ENCODE measurements at regions not wholly inside any gene's neighbourhood (a gene's known extent, or its start where the extent isn't known, plus 50 kb on each side); places are given as distances from the start of the nearest gene placed in this dataset.

DNA sequence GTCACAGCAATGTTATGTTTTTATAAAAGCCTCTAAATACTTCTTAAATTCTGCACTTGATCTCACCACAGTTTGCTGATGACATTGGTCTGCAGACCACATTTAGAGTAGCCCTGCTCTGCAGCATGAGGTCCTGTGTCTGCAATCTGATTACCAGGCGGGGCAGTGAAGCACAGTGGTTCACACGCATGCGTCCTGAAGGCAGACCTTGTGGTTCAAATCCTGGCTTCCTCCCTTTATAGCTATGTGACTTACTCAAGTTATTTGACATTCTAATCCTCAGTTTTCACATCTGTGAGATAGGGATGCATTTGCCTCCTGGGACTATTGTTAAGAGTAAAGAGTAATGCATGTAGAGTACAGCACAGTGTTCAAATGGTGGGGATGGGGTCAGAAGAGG, 50.3 kb downstream of the BMAL2 start:
- no peak for DNase-seq
- Histone ChIP-seq H3K27me3 (ENCODE audit: insufficient read depth, low read depth, severe bottlenecking) (no peaks in the 10 kb centered on the region), H3K9me3 (ENCODE audit: severe bottlenecking) (no peaks in the 10 kb centered on the region), H3K4me3 (ENCODE audit: low read depth, low read length) (no peak overlapping the region), H3K27ac (no peak overlapping the region), H3K36me3 (no peaks in the 10 kb centered on the region; the same call in 1 of the 2 replicates)
- TF ChIP-seq, protein P1, sequence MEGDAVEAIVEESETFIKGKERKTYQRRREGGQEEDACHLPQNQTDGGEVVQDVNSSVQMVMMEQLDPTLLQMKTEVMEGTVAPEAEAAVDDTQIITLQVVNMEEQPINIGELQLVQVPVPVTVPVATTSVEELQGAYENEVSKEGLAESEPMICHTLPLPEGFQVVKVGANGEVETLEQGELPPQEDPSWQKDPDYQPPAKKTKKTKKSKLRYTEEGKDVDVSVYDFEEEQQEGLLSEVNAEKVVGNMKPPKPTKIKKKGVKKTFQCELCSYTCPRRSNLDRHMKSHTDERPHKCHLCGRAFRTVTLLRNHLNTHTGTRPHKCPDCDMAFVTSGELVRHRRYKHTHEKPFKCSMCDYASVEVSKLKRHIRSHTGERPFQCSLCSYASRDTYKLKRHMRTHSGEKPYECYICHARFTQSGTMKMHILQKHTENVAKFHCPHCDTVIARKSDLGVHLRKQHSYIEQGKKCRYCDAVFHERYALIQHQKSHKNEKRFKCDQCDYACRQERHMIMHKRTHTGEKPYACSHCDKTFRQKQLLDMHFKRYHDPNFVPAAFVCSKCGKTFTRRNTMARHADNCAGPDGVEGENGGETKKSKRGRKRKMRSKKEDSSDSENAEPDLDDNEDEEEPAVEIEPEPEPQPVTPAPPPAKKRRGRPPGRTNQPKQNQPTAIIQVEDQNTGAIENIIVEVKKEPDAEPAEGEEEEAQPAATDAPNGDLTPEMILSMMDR (IDR thresholded peaks at IDR 0.05; ENCODE audit: low read depth, low read length), result no peak

DNA sequence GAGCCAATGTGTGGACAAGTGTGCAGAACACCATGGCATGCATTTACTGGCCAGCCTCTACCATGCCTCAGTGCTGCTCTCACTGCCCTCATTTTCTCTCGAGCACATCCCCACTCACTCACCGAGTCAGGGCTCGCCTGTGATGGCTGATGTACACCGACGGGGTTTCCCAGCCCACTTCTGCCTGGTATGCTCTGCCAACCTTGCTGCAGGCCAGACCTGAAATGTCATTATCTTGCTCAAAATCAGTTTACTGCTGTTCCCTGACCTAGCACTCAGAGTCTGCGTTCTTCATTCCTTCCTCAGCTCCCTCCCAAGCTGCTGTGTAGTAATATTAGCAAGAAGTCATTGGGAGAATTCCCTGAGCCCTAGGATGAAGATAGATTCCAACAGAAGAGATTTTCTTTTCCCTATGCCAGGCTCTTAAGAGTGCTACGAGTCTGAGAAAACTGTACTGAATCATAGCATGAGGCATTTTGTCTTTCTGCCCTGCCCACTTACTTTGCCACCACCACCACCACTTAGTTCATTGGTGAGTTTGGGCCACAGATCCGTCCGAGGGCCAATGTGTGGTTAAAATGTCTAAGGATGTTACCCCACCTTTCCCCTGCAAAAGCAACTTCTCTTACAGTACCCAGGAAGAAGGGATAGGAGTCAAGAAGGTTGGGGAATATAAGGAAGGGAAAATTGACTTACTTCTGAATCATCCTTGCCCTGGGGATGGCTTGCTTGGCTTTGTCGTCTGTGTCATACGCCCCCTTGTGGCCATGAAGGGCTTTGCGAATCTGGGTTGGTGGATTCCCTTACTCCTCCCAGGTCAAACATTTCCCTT, 51.0 kb downstream of the BMAL2 start:
- H3K9me3 ChIP-seq (ENCODE audit: severe bottlenecking), result no peaks in the 10 kb centered on the region
- no peaks in the 10 kb centered on the region; the same call in 1 of the 2 replicates for H3K36me3 ChIP-seq
- H3K4me3 ChIP-seq (ENCODE audit: low read depth, low read length), result no peak overlapping the region
- H3K27ac ChIP-seq, result no peak overlapping the region
- TF ChIP-seq, protein P1 (IDR thresholded peaks at IDR 0.05; ENCODE audit: low read depth, low read length), result peak; percentile 91
- no peaks in the 10 kb centered on the region for H3K27me3 ChIP-seq (ENCODE audit: insufficient read depth, low read depth, severe bottlenecking)
- DNase-seq, result peak; percentile 77

DNA sequence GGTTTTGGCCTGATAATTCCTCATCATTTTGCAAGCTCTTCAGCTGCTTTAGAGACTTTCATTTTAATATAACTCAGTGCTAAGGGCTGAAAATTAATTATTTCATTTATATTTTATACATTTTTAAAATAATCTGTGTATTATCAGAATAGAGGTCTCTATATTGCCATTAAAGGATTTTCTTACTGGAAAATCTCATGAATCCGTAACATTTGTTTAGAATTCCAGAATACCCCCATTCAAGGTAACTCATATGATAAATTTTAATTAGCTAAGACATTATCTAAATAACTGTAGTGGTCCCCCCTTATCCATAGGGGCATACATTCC, 51.6 kb downstream of the BMAL2 start:
- Histone ChIP-seq H3K27ac (no peak overlapping the region), H3K9me3 (ENCODE audit: severe bottlenecking) (no peaks in the 10 kb centered on the region), H3K27me3 (ENCODE audit: insufficient read depth, low read depth, severe bottlenecking) (no peaks in the 10 kb centered on the region), H3K36me3 (no peaks in the 10 kb centered on the region; the same call in 1 of the 2 replicates), H3K4me3 (ENCODE audit: low read depth, low read length) (no peak overlapping the region)
- DNase-seq, result no peak
- TF ChIP-seq, protein P1 (IDR thresholded peaks at IDR 0.05; ENCODE audit: low read depth, low read length), result no peak

DNA sequence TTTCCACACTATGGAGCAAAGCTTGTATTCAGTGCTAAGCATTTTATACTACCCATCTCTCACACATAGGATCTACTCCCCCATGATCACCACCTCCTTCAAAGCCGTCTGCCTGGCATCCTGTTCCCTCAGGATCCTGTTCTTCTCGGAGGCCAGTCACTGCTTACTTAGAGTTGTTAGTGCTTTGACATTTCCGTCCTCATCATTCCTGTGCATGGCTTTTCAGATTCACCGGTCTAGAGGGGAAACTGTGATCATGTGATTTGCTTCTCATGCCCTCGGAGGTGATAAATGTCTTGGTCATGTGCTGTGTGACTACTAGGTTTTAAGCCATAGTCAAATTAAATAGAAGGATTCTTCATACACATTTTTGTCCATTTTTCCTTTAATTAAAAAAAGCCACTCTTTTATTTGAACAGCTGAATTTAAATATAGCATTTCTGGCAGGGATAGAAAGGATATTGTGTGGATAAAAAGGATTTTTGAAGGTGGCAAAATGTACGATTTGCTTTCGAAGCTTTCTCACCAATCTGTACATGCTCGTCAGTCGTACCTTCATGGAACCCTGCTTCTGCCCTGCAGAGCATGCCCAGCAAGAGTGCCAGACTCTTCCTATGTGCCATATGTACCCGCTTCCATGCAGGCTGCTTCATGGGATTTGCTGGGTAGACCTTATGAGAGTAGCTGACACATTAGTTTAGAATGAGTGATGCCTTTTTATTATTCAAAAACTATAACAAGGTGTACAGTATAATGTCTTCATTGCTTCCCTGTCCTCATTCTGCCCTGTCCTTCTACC, 53.3 kb downstream of the BMAL2 start:
- DNase-seq, result no peak
- no peaks in the 10 kb centered on the region; the same call in 1 of the 2 replicates for H3K36me3 ChIP-seq
- no peak overlapping the region for H3K27ac ChIP-seq
- TF ChIP-seq, protein P1 (IDR thresholded peaks at IDR 0.05; ENCODE audit: low read depth, low read length), result no peak
- no peaks in the 10 kb centered on the region for H3K27me3 ChIP-seq (ENCODE audit: insufficient read depth, low read depth, severe bottlenecking)
- no peaks in the 10 kb centered on the region for H3K9me3 ChIP-seq (ENCODE audit: severe bottlenecking)
- H3K4me3 ChIP-seq (ENCODE audit: low read depth, low read length), result no peak overlapping the region

DNA sequence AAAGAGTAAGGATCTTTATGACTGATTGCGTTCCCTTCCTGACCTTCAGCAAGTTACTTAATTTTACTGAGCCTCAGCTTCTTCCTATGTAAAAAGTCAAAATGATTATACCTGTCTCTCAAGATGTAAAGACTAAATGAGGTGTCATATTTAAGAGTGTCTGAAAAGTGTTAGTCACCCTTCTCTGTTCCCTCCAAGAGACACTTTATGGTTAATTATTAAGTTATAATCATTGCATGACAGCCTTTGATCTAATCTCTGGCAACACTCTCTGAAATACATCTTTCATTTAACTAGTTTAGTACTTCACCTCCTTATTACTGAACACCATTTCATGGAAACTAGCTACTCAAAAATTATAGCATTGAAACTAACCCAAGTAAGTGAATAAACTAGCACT, 54.8 kb downstream of the BMAL2 start:
- H3K27me3 ChIP-seq (ENCODE audit: insufficient read depth, low read depth, severe bottlenecking), result no peaks in the 10 kb centered on the region
- no peak for DNase-seq
- H3K27ac ChIP-seq, result no peak overlapping the region
- no peaks in the 10 kb centered on the region for H3K9me3 ChIP-seq (ENCODE audit: severe bottlenecking)
- H3K4me3 ChIP-seq (ENCODE audit: low read depth, low read length), result no peak overlapping the region
- no peaks in the 10 kb centered on the region; the same call in 1 of the 2 replicates for H3K36me3 ChIP-seq
- TF ChIP-seq, protein P1 (IDR thresholded peaks at IDR 0.05; ENCODE audit: low read depth, low read length), result no peak

Data from WERI-Rb-1 (cell line).